Right forelimb (tissue), 1 donor: ENCODE measurements at regions not wholly inside any gene's neighbourhood (a gene's known extent, or its start where the extent isn't known, plus 50 kb on each side); places are given as distances from the start of the nearest gene placed in this dataset.

Experiments
- DNase-seq: peaks from one replicate; pipeline ENCODE4 v3.0.0-alpha.2; 2018

- DNase-seq, result no peak
These were observed 97.6 kb downstream of the TM2D1 start for GRCh38 chr1:61627365-61627764.

- no peak for DNase-seq
These were observed 98.1 kb downstream of the TM2D1 start for GRCh38 chr1:61626816-61627215.

DNA sequence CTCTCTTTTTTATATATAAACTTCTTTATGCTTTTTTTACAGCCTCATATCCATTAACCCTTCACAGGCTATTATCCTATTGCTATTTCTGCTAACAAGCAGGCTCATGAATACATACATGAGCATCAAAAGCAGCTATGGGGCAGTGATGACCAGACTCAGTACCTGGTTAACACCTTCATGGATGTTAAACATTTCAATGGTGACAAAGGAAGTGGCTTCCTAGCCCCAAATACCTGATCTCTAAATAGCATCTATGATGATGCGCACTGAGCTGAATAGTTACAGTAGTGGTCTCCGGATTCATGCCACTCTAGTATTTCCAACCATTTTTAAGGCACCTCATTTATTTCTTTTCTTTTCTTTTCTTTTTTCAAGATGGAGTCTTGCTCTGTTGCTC lies 101.1 kb downstream of the TM2D1 start:
- DNase-seq, result no peak

DNA sequence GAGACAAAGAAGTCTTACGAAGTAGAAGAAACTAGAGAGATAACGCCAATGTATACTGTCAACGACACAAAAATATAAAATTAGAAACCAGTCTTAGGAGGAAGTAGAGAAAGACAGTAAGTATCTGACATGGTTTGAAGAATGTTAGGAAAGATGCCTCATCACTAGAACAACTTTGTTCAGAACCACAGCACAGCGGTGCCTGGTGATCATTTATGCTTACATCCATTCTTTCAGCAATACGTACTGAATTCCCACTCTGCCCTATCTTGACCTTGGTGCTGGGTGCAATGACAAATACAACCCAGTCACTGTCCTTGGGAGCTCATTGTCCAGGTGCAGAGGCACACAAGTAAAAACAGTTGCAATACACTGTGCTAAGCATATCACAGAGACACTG lies 104.4 kb downstream of the TM2D1 start:
- no peak for DNase-seq

GRCh38 chr1:61618755-61619154 lies 106.2 kb downstream of the TM2D1 start:
- DNase-seq, result no peak

- DNase-seq, result no peak
These were observed 106.7 kb downstream of the TM2D1 start for GRCh38 chr1:61618193-61618592.

GRCh38 chr1:61616830-61617229 lies 108.1 kb downstream of the TM2D1 start:
- no peak for DNase-seq

DNA sequence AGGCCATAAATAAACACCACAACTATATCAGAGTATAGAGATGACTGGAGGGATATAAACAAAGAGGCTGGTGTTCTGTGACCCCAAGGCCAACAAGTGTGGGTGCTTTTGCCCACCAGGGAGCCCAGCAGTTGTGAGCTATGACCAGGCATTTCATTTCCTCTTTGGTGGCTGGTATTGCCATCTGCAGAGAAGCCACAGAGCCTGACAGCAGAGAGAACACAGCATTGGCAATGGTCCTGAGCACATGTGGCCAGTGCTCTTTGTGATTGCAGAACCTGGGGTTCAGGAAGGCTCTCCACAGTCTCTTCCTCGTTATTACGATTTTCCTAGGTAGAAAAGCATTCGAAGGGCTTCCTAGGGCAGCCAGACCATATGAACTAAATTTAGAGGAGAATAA lies 112.3 kb downstream of the TM2D1 start:
- DNase-seq, result no peak

GRCh38 chr1:61609040-61609439 lies 115.9 kb downstream of the TM2D1 start:
- no peak for DNase-seq

GRCh38 chr1:61607448-61607847 lies 117.5 kb downstream of the TM2D1 start:
- no peak for DNase-seq

DNA sequence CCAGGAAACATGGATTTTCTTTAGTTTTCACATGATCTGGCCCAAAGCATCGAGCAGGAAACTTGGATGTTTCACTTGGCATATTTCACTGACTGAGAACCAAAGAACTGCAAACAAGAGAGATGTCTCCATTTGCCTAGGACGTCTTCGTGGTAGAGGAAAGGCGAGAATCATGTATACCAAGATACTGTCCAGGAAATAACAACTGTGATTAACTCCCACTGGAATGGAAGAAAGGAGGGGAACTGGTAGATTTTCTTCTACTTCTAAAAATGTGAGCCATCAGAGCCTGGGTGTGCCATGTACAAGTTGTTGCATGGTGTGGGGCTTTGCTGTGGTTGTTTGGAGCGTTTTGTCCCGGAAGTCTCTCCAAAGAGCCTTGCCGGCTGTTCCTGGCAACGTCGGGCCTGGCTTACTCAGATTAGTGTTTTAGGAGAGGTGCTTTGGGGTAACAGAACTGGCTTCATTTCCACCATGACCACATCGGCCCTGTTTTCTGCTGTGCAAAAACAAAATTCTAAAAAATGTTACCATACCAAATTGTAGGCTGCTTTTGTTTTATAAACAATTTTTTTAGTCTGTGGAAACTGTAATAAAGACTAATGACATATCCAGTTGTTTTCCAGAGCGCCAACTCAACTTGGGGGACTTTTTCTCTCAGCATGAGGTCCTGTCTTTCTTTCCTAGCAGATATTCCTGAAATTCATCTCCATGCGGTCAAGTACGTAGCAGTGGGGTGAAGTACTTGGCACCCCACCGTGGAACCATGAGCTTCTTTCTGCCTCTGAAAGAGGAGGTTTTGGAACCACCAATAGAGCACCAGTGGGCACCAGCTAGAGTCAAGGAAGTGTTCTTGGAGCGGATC lies 118.3 kb downstream of the TM2D1 start:
- no peak for DNase-seq

DNA sequence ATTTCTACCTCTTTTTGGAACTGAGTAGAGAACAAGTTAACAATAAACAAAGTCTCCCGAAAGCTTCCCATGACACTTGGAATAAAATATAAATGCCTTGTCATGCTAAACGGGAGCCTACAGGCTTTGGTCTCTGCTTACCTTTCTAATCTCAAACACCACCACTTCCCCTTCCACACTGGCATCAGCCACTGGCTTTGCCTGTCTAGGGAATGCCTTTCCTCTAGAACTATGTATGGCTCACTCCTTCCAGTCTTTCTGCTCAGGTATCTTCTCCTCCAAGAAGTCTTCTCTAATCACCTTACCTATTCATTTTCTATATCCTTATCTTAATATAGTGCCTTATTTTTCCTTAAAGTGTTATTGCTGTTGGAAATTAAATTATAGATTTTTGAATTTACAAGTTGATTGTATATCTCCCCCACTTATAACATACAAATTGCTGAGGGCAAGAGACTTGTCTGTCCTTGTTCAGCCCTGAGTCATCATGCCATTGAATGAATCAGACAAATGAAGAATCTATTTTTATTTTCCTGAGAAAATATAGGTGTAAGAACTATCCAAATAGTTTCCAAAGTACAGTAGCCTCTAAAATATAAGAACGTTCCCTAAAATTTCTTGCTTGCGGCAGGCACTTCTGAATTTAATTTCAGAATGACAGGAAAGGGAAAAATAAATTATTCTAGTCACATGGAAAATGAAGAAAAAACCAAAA lies 119.2 kb downstream of the TM2D1 start:
- no peak for DNase-seq

DNA sequence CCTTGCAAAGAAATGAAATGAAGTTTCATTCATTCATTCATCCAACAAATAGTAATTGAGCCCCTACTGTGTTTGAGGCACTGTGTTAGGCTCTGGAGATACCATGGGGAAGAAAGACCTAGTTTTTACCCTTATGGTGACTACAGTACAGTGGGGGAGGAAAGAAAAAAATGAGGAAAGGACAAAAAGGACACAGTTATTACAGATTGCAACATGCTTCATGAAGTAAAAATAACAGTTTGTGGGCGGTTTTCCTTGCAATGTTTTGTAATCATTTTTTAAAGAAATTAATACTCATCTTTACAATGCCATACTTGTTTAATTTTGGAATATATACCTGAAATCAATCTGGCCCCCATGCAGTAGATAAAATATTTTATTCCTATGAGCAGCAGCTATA lies 120.3 kb downstream of the TM2D1 start:
- DNase-seq, result no peak

- no peak for DNase-seq
These were observed 120.7 kb downstream of the TM2D1 start for GRCh38 chr1:61604261-61604660.

DNA sequence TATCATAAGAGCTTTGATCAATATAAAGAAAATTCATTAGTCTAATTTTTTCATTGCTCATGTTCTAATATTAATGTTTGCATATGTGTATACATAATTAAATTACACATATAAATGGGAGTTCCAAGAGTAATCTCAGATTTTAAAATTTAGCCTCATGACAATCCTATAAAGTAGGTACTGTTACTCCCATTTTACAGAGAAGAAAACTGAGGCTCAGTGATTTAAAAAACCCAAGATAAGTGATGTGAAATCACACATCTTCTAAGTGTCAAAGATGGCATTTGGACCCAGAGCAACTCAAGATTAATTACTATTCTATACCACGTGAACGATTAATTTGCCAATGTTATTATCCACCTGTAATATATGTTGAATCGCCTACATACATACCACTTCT lies 122.3 kb downstream of the TM2D1 start:
- DNase-seq, result no peak

DNA sequence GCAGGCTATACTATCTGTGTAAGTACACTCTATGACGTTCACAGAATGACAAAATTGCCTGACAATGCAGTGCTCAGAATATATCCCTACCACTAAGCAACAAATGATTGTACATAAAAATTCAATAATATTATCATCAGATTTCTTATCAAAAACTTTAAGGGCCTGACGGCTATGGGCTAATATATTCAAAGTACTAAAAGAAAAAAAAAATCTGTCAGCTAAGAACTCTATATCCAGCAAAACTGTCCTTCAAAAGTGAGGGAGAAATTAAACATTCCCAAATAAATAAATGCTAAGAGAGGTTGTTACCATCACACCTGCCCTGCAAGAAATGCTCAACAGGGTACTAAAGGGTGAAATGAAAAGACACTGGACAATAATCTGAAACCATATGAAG lies 127.3 kb downstream of the TM2D1 start:
- DNase-seq, result no peak

DNA sequence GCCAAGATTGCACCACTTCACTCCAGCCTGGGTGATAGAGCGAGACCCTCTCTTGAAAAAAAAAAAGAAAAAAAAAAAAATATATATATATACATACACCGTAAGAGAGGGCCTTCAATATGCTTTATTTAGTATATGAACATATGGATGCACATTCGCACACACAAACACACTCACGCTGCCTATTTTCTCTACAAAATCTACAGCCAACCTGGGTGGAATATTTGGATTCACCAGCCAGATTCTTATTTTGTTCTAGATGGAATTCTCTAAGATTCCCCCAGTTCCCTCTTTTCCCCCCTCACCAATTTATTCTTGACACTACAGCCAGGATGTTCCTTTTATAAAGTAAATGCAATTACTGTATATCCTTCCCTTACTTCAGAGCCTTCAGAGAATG lies 131.6 kb downstream of the TM2D1 start:
- DNase-seq, result no peak

- DNase-seq, result no peak
These were observed 133.6 kb downstream of the TM2D1 start for GRCh38 chr1:61591351-61591750.

- peak; percentile 80 for DNase-seq
These were observed 135.9 kb downstream of the TM2D1 start for GRCh38 chr1:61588736-61589672.

DNA sequence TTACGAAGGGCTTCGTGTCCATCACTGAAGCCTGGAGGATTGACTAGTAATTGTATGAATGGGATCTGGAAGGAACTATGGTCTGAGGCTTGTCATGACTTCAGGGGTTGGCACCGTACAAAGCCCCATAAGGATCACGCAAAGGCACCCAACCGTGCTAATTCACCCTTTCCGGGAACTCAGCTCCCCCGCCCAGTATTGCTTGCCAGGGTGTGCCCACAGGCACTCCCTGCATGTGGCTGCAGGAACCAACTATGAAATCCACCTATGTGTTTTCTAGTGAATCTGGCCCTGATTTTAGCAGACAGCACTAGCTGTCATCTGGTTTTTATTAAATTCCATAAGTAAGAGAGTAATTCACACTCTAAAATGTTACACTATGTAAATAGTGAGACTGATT lies 139.2 kb downstream of the TM2D1 start:
- no peak for DNase-seq

DNA sequence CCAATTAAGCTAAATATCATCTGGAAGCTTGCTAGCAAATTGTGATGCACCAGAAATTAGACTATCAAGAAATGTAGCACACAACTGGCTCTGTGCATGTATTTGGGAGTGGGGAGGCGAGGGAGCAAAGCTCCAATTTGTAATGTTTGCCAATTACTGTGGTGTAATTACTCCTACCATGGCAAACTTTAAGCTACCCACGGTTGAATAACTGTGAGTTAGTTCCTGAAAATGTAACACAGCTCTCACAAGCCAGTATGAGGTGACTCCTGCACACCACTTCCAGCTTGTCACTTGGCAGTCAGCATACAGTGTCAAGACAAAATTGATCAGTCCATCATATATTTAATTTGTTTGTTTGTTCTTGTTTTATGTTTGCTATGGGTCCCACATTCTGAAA lies 141.2 kb downstream of the TM2D1 start:
- no peak for DNase-seq

GRCh38 chr1:61581251-61581650 lies 143.7 kb downstream of the TM2D1 start:
- no peak for DNase-seq

DNA sequence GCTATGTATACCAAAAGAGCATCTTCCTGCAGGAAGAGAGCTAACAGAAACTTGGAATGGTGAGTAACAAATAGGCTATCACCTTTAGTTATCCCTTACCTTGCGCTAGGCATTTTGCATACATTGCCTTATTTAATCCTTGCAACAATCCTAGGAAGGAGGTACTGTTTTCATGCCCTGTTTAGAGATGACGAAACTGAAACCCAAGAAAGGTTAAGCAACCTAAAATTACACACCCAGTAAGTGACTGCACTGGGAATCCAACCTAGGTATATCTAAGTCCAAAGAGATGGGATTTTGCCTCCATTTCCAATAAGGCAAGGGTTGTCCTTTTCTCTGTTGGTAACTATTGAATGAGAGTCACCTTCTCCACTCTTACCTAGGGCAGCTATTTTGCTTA lies 144.5 kb downstream of the TM2D1 start:
- DNase-seq, result no peak
